ENCODE measurements at regions not wholly inside any gene's neighbourhood (a gene's known extent, or its start where the extent isn't known, plus 50 kb on each side); places are given as distances from the start of the nearest gene placed in this dataset.

DNA sequence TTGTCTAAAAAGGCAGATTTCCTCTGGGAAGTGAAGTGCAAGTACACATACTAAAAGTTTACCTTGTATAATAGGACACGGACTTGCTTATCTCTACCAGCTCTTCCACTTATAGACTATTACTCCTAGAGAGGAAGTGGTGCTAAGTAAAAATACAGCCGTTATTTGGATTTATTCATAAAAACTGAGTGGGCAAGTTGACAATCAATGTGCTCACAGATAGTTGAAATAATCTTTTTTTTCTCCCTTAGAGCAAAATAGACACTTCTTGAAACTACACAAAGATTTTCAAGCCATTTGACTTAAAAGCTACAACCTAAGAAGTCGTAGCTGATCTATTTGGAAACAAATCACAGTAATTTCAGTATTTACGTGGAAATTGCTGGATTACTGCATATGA, 2584.7 kb upstream of the PCDH20 start:
- TF ChIP-seq, protein P1, sequence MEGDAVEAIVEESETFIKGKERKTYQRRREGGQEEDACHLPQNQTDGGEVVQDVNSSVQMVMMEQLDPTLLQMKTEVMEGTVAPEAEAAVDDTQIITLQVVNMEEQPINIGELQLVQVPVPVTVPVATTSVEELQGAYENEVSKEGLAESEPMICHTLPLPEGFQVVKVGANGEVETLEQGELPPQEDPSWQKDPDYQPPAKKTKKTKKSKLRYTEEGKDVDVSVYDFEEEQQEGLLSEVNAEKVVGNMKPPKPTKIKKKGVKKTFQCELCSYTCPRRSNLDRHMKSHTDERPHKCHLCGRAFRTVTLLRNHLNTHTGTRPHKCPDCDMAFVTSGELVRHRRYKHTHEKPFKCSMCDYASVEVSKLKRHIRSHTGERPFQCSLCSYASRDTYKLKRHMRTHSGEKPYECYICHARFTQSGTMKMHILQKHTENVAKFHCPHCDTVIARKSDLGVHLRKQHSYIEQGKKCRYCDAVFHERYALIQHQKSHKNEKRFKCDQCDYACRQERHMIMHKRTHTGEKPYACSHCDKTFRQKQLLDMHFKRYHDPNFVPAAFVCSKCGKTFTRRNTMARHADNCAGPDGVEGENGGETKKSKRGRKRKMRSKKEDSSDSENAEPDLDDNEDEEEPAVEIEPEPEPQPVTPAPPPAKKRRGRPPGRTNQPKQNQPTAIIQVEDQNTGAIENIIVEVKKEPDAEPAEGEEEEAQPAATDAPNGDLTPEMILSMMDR (IDR thresholded peaks at IDR 0.05) = no peak
- TF ChIP-seq POLR2A (IDR thresholded peaks at IDR 0.05) = no peak
